Brain pericyte (primary cell): ENCODE measurements at regions not wholly inside any gene's neighbourhood (a gene's known extent, or its start where the extent isn't known, plus 50 kb on each side); places are given as distances from the start of the nearest gene placed in this dataset.
A peak's percentile ranks its signal among the peaks of the same experiment; 100 is the strongest.

ENCODE experiments used
- DNase-seq: peaks from one replicate; pipeline ENCODE4 v3.0.0-alpha.2; 2012; ENCODE audit warnings: low read depth, low spot score

DNA sequence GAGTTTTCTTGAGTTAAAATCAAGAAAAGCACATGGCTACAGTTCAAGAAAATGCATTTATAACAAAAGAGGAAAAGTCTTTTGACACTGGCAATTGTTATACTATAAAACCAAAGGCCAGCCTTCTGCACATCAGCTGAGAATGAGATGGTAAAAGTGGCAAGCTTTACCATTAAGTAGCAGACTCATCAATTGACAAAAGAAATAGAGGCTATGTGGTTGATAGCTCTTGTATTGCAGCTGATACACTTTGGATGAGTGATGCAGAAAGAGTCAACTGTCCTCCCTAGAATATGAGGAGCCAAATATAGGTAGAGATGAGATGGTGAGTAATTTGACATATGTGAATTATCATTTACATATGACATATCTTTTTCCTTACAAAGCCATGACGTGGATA, 1100.9 kb upstream of the CDH6 start:
- DNase-seq, result no peak

DNA sequence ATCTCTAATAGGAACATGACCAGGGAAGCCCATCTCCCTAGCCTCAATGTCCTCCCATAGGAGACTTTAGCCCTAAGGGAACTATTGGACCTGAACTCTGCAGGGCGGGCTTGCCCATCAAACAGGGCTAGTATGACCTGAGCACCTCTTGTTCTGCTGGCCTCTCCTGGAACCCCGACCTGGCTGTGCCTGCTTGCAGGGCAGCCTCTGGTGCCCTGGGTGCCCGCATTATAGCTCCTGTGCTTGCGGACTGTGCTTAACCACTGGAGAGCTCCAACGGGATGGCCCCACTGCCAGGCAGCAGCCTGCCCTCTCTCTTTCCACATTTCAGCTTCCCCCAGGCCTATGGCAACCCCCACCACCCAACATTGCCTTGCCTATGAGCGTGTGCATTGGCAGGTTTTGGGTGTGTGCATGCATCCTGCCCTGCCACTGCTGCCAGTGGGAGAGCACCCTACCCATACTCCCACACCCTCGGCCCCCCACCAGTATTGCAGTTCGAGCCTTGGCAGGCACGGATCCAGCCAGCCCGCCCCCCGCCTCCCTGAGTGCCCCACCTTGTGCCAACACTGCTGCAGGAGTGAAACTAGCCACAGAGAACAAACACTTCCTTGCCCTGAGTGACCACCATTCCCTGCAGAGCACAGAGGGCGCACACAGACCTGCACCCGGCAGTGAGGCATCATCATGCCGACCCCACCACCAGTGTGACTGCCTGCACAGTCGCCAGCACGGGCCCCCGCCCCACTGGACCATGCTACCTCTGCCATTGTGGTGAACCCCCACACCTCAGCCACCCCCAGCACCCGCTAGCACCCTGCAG, 1123.8 kb upstream of the CDH6 start:
- no peak for DNase-seq

GRCh38 chr5:30063503-30063902, 1130.0 kb upstream of the CDH6 start:
- no peak for DNase-seq

GRCh38 chr5:30051976-30052375, 1141.5 kb upstream of the CDH6 start:
- DNase-seq, result no peak

DNA sequence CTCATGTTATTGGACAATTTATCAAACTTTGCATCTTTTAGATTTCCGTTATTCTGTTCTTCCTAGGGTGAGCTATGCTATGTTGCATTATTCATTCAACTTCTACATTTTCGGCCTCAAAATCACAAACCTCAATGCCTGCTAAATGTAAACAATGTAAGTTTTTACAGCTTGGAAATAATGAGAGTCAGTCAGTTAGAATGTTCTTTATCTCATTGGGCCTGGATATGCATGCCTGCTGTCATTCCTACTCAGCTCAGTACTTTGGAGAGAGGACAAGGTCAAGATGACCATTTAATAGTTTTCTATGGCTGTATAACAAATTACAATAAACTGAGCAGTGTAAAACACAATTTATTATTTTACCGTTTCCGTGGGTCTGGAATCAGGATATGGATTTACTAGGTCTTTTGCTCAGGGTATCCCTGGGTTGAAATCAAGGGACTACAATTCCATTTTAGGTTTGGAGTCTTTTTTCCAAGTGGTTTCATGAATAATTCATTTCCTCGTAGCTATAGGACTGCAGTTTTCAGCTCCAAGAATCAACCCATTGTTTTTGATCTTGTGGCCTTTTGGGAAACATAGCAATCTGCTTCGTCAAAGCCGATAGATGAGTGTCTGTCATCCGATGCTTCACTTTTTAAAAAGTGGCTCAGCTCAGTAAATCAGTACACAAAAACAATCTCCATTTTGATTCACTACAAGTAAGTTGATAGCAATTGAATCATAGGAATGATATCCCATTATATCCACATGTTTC, 1143.2 kb upstream of the CDH6 start:
- DNase-seq, result no peak

DNA sequence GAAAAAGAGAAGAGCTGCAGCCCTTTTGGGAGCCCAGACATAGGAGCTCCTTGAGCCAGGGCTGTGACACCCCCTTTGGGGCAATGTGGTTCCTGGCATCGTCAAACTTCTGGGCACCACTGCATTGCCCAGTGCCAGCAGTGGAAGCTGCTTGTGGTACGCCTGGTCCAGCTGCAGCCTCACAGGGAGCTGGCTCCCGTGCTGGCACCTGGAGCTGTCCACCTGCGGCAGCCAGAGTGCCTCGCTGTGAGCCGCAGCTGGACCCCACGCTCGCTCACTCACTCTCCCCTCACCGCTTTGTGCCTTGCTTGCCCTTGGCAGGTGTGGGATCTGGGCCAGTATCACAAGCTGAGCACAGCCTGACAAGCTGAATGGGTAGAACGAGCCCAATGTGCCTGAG, 1150.8 kb upstream of the CDH6 start:
- DNase-seq, result no peak

DNA sequence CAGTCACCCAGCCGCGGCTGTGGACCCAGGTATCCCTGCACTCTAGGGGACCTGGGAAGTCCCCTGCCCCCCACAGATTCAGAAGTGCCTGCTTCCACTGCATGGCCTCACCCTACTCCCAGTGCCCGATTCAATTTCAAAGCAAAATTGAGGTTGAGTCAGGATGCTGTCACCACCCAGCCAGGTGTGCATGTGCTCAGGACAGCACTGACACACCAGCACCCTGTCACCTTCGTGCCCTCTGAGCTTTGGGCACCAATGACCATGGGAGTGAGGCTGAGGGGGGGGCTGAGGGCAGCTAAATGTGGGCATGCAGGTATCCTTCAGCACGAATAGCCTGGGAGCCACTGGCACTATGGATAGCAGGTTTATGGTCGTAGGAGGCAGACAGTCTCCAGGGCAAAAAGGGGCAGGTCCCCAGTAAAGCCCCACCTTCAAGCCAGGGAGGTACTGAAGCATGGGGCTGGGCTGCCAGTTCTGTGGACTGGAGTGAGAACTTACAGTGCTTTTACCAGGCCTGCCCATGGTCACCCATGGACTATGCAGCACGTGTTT, 1151.6 kb upstream of the CDH6 start:
- DNase-seq, result no peak

GRCh38 chr5:30041291-30041690, 1152.2 kb upstream of the CDH6 start:
- no peak for DNase-seq

DNA sequence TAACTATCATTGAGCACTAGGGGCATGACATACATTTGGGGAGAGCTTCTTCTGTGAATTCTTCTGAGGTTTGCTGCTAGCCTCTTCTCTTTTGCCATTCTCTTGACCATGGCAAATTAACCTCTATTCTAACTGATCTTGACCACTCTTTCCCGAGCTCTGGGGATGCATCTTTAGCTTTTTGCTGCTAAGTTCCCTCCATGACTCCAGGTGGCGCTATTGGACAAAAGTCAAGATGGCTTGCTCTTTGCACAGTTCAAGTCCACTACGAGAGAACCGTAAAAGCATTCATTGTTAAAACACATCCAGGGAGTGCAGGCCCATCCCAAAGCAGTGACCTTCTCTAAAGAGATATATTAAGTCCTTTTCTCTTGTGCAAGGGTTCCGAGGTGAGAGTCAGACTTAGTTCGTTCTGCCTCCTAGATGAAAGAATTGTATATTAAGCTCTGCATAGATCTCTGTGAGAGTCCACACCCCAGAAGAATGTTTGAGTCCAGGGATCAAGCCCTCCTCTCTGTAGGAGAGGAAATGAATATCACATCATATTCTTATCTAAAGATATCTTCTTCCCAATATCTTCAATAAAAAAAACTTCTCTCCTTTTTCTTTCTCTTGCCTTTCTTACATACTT, 1152.9 kb upstream of the CDH6 start:
- DNase-seq, result peak; percentile 44

DNA sequence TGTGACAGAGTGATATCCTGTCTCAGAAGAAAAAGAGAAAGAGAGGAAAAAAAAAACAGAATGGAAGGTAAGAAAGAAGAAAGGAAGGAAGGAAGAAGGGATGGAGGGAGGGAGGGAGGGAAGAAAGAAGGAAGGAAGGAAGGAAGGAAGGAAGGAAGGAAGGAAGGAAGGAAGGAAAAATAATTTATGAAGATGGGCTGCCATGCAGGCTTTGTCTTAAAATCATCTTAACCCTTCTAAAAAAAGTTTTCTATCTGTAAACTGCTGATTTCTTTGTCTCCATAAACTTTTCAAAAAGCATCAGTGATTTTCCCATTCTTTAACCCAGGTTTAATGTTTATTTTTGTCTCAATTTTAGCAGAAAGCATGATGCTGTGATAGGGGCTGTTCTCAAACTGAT, 1154.1 kb upstream of the CDH6 start:
- no peak for DNase-seq

GRCh38 chr5:30034870-30035269, 1158.6 kb upstream of the CDH6 start:
- DNase-seq, result no peak

GRCh38 chr5:30030101-30030500, 1163.4 kb upstream of the CDH6 start:
- no peak for DNase-seq

GRCh38 chr5:30001826-30002225, 1191.7 kb upstream of the CDH6 start:
- DNase-seq, result no peak

DNA sequence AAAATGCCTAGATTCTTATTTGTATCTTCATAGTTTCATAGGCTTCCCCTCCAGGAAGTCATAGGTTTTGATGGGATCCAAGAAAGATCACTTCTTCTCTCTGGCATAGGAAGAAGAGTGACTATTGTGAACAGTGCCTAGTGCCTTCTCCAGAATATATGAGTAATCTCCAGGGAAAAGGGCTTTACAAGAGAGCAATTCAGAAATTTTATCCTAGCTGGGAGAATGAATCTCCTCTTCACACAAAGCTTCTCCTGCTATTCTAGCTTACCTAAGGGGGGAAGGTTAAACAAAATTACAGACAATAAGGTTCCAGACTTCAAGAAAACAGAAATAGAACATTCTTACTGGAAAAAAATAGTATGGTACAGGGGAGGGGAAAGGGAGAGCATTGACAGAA, 1193.3 kb upstream of the CDH6 start:
- DNase-seq, result no peak

DNA sequence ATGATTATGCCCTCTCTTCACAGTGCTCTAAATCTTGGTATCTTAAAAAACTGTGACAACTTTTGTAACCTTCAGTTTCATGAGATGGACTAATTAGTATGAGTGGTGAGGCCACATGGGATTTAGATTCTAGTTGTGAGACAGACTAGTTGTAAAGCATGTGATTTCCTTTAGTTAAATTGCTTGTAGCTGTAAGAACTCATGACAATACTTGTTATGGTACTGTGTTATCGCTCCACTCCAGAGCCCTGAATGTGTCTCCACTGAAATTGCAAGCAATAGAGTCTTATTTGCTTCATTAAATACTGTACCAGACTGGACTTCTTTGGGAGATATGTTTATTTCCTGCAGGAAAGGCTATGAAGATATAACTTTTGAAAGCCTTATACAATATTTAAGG, 1198.3 kb upstream of the CDH6 start:
- no peak for DNase-seq

DNA sequence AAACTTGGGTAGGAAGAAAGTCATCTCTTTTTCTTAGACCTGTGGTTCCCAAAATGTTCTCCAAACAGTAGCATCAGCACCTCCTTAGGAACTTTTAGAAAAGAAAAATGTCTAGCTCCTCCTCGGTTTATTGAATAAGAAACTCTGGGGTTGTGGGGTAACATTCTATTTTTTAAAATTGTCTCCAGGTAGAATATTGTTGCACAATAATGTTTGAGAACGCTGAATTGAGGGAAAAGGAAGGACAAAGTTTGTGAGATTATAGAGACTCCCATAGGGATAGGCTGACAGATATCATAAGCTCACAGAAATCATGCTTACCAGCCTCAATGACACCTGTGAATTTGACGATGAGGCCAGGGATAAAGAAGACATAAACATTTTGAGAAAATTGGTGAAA, 1199.0 kb upstream of the CDH6 start:
- DNase-seq, result no peak

DNA sequence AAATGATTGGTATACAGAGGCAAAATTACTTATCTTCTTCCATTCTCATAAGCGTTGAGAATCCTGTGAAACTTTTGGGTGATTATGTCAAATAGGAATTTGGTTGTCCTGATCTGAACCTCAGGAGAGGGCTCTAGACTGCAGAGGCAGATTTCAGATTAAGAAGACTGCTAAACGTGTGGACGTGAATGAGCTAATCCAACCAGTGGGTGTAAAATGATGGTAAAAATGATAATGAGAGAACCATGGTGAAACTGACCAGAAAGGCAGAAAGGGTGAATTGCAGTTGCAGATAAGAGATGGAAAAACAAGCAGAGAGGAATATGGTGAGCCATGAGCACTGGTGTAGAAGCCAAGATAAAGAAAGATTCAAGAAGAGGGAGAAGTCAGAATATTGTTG, 1200.2 kb upstream of the CDH6 start:
- DNase-seq, result no peak

DNA sequence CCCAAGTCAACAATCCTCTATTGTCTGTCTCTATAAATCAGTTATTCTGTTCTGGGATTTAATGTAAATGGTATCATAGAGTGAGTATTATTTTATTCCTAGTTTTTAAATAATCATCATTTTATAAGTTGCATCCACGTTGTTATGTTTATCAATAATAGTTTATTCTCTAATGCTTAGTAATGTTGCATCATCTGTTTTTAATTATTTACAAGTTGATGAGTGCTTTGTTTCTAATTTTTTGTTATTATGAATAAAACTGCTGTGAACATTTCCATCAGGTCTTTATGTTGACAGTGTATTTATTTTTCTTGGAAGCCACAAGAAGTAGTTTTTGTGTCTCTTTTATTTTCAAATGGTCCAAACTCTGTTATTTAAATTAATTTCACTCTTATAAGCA, 1201.2 kb upstream of the CDH6 start:
- DNase-seq, result no peak

- DNase-seq, result no peak
Observed at GRCh38 chr5:29990681-29991080, 1202.8 kb upstream of the CDH6 start.

DNA sequence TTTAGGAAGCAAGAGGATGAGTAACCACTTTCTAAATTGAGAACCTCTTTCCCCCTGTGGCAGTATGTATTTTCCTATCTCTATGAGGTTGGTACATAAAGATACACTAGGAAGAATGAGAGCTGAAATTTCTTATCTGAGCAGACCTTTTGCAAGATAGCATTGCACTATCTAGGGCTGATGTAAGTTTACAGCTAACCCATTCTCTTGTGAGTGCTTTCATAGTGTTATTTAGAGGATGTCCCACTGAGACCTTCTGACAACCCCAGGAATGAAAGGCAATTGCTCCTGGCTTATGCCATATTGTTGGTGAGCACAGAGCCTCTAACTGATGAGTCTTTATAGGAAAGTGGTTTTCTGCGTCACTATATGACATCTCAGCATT, 1209.3 kb upstream of the CDH6 start:
- no peak for DNase-seq

GRCh38 chr5:29983528-29984155, 1209.8 kb upstream of the CDH6 start:
- DNase-seq, result no peak

DNA sequence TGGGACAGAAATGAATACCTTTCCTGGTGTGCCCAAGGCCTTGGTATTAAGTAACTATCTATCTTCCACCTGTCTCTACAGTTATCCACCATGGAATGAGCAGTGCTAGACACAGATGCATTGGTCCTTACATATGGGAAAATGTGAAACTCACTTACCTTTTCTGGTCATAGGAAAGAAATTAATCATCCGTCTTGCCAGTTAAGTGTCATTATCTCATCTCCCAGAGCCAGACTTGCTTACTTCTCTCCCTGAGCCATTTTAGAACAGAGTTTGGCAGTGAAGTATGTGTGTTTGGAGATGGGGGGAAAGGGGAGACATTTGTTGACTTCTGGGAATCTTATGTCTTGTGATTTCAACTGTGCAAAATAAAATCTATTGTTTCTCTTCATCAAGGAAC, 1211.0 kb upstream of the CDH6 start:
- no peak for DNase-seq
